ENCODE measurements at regions not wholly inside any gene's neighbourhood (a gene's known extent, or its start where the extent isn't known, plus 50 kb on each side); places are given as distances from the start of the nearest gene placed in this dataset.
A peak's percentile ranks its signal among the peaks of the same experiment; 100 is the strongest.

DNA sequence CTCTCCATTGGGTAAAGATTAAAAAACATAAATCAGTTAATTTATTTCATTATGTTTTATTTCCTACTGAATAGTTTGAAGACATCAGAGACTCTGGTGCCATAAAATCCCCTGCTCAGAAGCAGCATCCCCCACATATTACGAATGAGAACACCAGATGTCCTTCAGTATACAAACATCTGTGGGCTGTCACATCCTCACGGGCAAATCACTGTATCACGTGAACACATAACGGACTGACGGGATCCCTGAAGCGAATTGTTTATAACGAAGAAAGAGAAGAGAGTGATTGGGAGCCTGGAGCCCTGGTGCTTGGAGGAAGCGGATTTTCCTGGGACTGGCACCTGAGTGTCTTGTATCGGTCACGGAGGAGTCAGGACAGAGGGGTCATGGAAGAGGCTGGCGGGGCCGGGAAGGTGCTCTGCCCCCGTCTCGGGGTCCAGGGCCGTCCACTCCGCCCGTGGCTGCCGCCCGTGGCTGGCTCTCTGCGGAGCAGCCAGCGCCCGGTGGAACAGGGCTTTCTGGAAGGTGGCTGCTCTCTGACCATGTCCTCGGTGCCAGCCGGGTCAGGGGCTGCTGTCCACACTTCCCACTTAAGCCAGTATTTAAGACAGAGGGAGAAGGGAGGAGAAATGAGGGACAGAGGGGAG, 452.7 kb upstream of the FAT1 start:
- DNase-seq (ENCODE audit: insufficient read length, low spot score, missing footprints) = no peak
- H3K4me2 ChIP-seq (ENCODE audit: insufficient read depth, low read length) = peak overlapping the region; percentile 12

DNA sequence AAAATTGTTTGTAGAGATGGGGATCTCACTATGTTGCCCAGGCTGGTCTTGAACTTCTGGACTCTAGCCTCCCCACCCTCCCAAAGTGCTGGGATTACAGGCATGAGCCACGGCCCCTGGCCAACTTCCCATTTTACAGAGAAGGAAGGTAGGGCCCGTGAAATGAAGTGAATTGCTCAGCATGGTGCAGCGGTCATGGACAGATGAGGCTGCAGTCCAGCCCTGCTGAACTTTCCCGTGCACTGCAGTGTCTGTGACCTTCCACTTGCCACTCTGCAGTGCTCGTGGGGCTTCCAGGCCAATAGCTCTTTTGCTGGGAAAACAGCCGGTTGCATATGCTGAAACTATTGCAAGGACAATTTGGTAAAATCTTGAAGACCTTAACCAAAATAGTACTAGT, 454.4 kb upstream of the FAT1 start:
- H3K9me3 ChIP-seq (ENCODE audit: low read depth, low read length) = no peaks in the 10 kb centered on the region
- H3K36me3 ChIP-seq (ENCODE audit: insufficient read depth, low read length) = no peaks in the 10 kb centered on the region

More for the DNA sequence above, 452.7 kb upstream of the FAT1 start:
- TF ChIP-seq, protein P1, sequence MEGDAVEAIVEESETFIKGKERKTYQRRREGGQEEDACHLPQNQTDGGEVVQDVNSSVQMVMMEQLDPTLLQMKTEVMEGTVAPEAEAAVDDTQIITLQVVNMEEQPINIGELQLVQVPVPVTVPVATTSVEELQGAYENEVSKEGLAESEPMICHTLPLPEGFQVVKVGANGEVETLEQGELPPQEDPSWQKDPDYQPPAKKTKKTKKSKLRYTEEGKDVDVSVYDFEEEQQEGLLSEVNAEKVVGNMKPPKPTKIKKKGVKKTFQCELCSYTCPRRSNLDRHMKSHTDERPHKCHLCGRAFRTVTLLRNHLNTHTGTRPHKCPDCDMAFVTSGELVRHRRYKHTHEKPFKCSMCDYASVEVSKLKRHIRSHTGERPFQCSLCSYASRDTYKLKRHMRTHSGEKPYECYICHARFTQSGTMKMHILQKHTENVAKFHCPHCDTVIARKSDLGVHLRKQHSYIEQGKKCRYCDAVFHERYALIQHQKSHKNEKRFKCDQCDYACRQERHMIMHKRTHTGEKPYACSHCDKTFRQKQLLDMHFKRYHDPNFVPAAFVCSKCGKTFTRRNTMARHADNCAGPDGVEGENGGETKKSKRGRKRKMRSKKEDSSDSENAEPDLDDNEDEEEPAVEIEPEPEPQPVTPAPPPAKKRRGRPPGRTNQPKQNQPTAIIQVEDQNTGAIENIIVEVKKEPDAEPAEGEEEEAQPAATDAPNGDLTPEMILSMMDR (IDR thresholded peaks at IDR 0.05; ENCODE audit: extremely low read depth, low read depth, low read length) = no peak
- no peaks in the 10 kb centered on the region for H3K27me3 ChIP-seq (ENCODE audit: insufficient read depth, low read length)
- H3K4me3 ChIP-seq (ENCODE audit: insufficient read depth, low read length) = no peak overlapping the region
- no peak overlapping the region for H2AFZ ChIP-seq (ENCODE audit: low read length)
- no peaks in the 10 kb centered on the region for H4K20me1 ChIP-seq (ENCODE audit: insufficient read depth, low read length)
- no peaks in the 10 kb centered on the region for H3K4me1 ChIP-seq (ENCODE audit: insufficient read depth, low read length)
- no peak overlapping the region for H3K27ac ChIP-seq (ENCODE audit: low read depth, low read length)
- H3K9me3 ChIP-seq (ENCODE audit: low read depth, low read length) = no peaks in the 10 kb centered on the region
- H3K79me2 ChIP-seq (ENCODE audit: insufficient read depth, low read length) = no peaks in the 10 kb centered on the region
- H3K36me3 ChIP-seq (ENCODE audit: insufficient read depth, low read length) = no peaks in the 10 kb centered on the region

DNA sequence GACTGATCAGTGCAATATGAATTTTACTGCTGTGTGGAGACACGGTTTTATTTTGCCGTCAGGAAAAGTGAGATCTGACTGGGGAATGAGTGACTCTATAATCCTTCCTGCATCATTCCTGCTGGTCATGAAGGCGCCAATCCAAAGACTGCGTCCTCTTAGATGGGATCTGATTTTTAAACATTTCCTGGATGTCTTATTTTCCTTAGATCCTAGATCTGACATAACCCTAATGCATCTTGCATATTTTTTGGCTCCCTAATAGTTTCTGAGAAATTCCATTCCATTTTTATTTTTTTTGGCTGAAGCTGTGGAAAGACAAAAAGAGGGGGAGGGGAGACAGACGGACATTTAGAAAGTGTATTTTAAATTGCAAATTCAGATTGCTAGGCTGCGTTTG, 454.9 kb upstream of the FAT1 start:
- H2AFZ ChIP-seq (ENCODE audit: low read length) = no peak overlapping the region
- H3K4me1 ChIP-seq (ENCODE audit: insufficient read depth, low read length) = no peaks in the 10 kb centered on the region
- H3K4me3 ChIP-seq (ENCODE audit: insufficient read depth, low read length) = no peak overlapping the region
- no peaks in the 10 kb centered on the region for H3K79me2 ChIP-seq (ENCODE audit: insufficient read depth, low read length)
- no peak for DNase-seq (ENCODE audit: insufficient read length, low spot score, missing footprints)
- H3K27me3 ChIP-seq (ENCODE audit: insufficient read depth, low read length) = no peaks in the 10 kb centered on the region
- no peak overlapping the region for H3K4me2 ChIP-seq (ENCODE audit: insufficient read depth, low read length)
- H3K36me3 ChIP-seq (ENCODE audit: insufficient read depth, low read length) = no peaks in the 10 kb centered on the region
- no peaks in the 10 kb centered on the region for H3K9me3 ChIP-seq (ENCODE audit: low read depth, low read length)
- no peaks in the 10 kb centered on the region for H4K20me1 ChIP-seq (ENCODE audit: insufficient read depth, low read length)
- H3K27ac ChIP-seq (ENCODE audit: low read depth, low read length) = no peak overlapping the region
- TF ChIP-seq, protein P1 (IDR thresholded peaks at IDR 0.05; ENCODE audit: extremely low read depth, low read depth, low read length) = no peak

More for the DNA sequence above, 454.4 kb upstream of the FAT1 start:
- no peak overlapping the region for H2AFZ ChIP-seq (ENCODE audit: low read length)
- DNase-seq (ENCODE audit: insufficient read length, low spot score, missing footprints) = no peak
- H3K79me2 ChIP-seq (ENCODE audit: insufficient read depth, low read length) = no peaks in the 10 kb centered on the region
- no peaks in the 10 kb centered on the region for H3K27me3 ChIP-seq (ENCODE audit: insufficient read depth, low read length)
- H3K27ac ChIP-seq (ENCODE audit: low read depth, low read length) = no peak overlapping the region
- TF ChIP-seq, protein P1 (IDR thresholded peaks at IDR 0.05; ENCODE audit: extremely low read depth, low read depth, low read length) = no peak
- no peaks in the 10 kb centered on the region for H4K20me1 ChIP-seq (ENCODE audit: insufficient read depth, low read length)
- H3K4me2 ChIP-seq (ENCODE audit: insufficient read depth, low read length) = no peak overlapping the region
- H3K4me1 ChIP-seq (ENCODE audit: insufficient read depth, low read length) = no peaks in the 10 kb centered on the region
- H3K4me3 ChIP-seq (ENCODE audit: insufficient read depth, low read length) = no peak overlapping the region

DNA sequence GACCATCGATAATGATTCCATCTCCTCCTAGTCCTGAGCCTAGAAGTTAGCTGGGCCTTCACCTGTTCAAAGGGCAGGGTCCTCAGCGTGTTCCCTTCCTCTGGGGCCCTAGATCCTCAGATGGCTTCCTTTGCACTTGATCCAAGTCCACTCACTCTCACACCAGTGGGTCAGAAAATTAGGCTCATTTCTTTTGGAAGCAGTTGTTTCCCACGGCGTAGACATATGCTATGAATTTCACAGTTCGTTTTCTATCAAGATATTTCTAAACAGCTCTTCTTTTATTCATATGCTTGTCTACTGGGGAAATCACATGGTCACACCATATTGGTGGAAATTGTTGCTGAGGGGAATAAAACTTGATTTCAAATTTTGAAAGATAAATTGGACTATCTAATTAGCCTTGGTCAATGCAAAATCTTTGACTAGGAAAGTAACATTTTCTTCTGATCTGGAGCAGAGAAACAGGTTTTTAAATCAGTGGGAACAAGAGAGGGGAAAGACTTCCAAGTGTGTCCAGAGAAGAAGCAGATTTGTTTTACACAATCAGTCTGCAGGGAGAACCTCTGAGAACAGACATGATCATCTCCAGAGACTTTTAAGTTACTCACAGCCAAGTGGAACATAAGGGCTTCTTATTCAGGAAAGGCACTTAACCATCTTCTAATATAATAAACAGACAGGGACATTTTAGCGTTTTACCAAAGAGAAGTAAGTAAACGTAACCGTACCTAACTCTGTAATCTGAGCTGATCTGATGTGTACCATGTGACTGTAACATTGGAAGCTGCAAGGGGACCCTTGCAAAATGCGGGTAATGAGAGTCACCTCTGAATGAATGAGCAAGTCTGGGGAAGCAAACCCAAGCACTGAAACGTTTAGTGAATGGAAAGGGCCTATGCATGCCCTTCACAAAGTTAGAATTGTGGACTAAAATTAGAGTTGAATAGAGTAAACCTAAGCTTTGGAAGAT, 455.7 kb upstream of the FAT1 start:
- TF ChIP-seq, protein P1 (IDR thresholded peaks at IDR 0.05; ENCODE audit: extremely low read depth, low read depth, low read length) = no peak
- no peak overlapping the region for H3K4me2 ChIP-seq (ENCODE audit: insufficient read depth, low read length)
- DNase-seq (ENCODE audit: insufficient read length, low spot score, missing footprints) = no peak
- H3K27ac ChIP-seq (ENCODE audit: low read depth, low read length) = no peak overlapping the region
- no peaks in the 10 kb centered on the region for H3K79me2 ChIP-seq (ENCODE audit: insufficient read depth, low read length)
- no peaks in the 10 kb centered on the region for H3K4me1 ChIP-seq (ENCODE audit: insufficient read depth, low read length)
- H3K4me3 ChIP-seq (ENCODE audit: insufficient read depth, low read length) = no peak overlapping the region
- H3K36me3 ChIP-seq (ENCODE audit: insufficient read depth, low read length) = no peaks in the 10 kb centered on the region
- no peaks in the 10 kb centered on the region for H4K20me1 ChIP-seq (ENCODE audit: insufficient read depth, low read length)
- H3K27me3 ChIP-seq (ENCODE audit: insufficient read depth, low read length) = no peaks in the 10 kb centered on the region
- H2AFZ ChIP-seq (ENCODE audit: low read length) = no peak overlapping the region
- no peaks in the 10 kb centered on the region for H3K9me3 ChIP-seq (ENCODE audit: low read depth, low read length)
